ENCODE measurements at regions not wholly inside any gene's neighbourhood (a gene's known extent, or its start where the extent isn't known, plus 50 kb on each side); places are given as distances from the start of the nearest gene placed in this dataset.

GRCh38 chr1:219478811-219479210 is 134.1 kb downstream of the ZC3H11B start:
- no peaks in the 10 kb centered on the region for H3K79me2 ChIP-seq (ENCODE audit: insufficient read depth, low read length)
- H3K36me3 ChIP-seq (ENCODE audit: insufficient read depth, low read length) = no peaks in the 10 kb centered on the region
- H3K27ac ChIP-seq (ENCODE audit: low read length) = no peak overlapping the region
- H3K4me3 ChIP-seq (ENCODE audit: low read depth in 1 of 2, low read length in 2 of 2) = no peak overlapping the region
- no peaks in the 10 kb centered on the region for H3K27me3 ChIP-seq (ENCODE audit: insufficient read depth, low read length, poor library complexity)
- TF ChIP-seq EZH2 (IDR thresholded peaks at IDR 0.05; ENCODE audit: borderline replicate concordance, low read depth, low read length, severe bottlenecking) (no peak), CTCF (IDR thresholded peaks at IDR 0.05; ENCODE audit: borderline replicate concordance, extremely low read depth, low read length, poor library complexity, severe bottlenecking) (no peak)
- no peak overlapping the region for H2AFZ ChIP-seq (ENCODE audit: low read depth, low read length)
- H3K9ac ChIP-seq (ENCODE audit: low read depth, low read length) = no peak overlapping the region
- no peaks in the 10 kb centered on the region for H4K20me1 ChIP-seq (ENCODE audit: insufficient read depth, low read length)
- no peaks in the 10 kb centered on the region for H3K9me3 ChIP-seq (ENCODE audit: insufficient read depth, low read length, severe bottlenecking)
- ATAC-seq (ENCODE audit: insufficient read depth, low read depth) (no peak), DNase-seq (no peak)
- no peak overlapping the region for H3K4me2 ChIP-seq (ENCODE audit: insufficient read depth, low read length)
- H3K4me1 ChIP-seq (ENCODE audit: insufficient read depth, low read length) = no peaks in the 10 kb centered on the region

GRCh38 chr1:219477861-219478260 is 135.0 kb downstream of the ZC3H11B start:
- Histone ChIP-seq H3K79me2 (ENCODE audit: insufficient read depth, low read length) (no peaks in the 10 kb centered on the region), H3K27me3 (ENCODE audit: insufficient read depth, low read length, poor library complexity) (no peaks in the 10 kb centered on the region), H3K9ac (ENCODE audit: low read depth, low read length) (no peak overlapping the region), H3K27ac (ENCODE audit: low read length) (no peak overlapping the region), H3K4me1 (ENCODE audit: insufficient read depth, low read length) (no peaks in the 10 kb centered on the region), H3K4me3 (ENCODE audit: low read depth in 1 of 2, low read length in 2 of 2) (no peak overlapping the region), H2AFZ (ENCODE audit: low read depth, low read length) (no peak overlapping the region), H3K9me3 (ENCODE audit: insufficient read depth, low read length, severe bottlenecking) (no peaks in the 10 kb centered on the region), H3K4me2 (ENCODE audit: insufficient read depth, low read length) (no peak overlapping the region), H4K20me1 (ENCODE audit: insufficient read depth, low read length) (no peaks in the 10 kb centered on the region), H3K36me3 (ENCODE audit: insufficient read depth, low read length) (no peaks in the 10 kb centered on the region)
- DNase-seq (no peak), ATAC-seq (ENCODE audit: insufficient read depth, low read depth) (no peak)
- TF ChIP-seq CTCF (IDR thresholded peaks at IDR 0.05; ENCODE audit: borderline replicate concordance, extremely low read depth, low read length, poor library complexity, severe bottlenecking) (no peak), EZH2 (IDR thresholded peaks at IDR 0.05; ENCODE audit: borderline replicate concordance, low read depth, low read length, severe bottlenecking) (no peak)

GRCh38 chr1:219476716-219477115 is 136.2 kb downstream of the ZC3H11B start:
- H3K27ac ChIP-seq (ENCODE audit: low read length) = no peak overlapping the region
- H3K9ac ChIP-seq (ENCODE audit: low read depth, low read length) = no peak overlapping the region
- H3K4me2 ChIP-seq (ENCODE audit: insufficient read depth, low read length) = no peak overlapping the region
- H3K9me3 ChIP-seq (ENCODE audit: insufficient read depth, low read length, severe bottlenecking) = no peaks in the 10 kb centered on the region
- TF ChIP-seq CTCF (IDR thresholded peaks at IDR 0.05; ENCODE audit: borderline replicate concordance, extremely low read depth, low read length, poor library complexity, severe bottlenecking) = no peak
- TF ChIP-seq EZH2 (IDR thresholded peaks at IDR 0.05; ENCODE audit: borderline replicate concordance, low read depth, low read length, severe bottlenecking) = no peak
- no peaks in the 10 kb centered on the region for H3K27me3 ChIP-seq (ENCODE audit: insufficient read depth, low read length, poor library complexity)
- no peak overlapping the region for H3K4me3 ChIP-seq (ENCODE audit: low read depth in 1 of 2, low read length in 2 of 2)
- no peaks in the 10 kb centered on the region for H3K36me3 ChIP-seq (ENCODE audit: insufficient read depth, low read length)
- no peaks in the 10 kb centered on the region for H3K4me1 ChIP-seq (ENCODE audit: insufficient read depth, low read length)
- ATAC-seq (ENCODE audit: insufficient read depth, low read depth) (no peak), DNase-seq (no peak)
- no peaks in the 10 kb centered on the region for H4K20me1 ChIP-seq (ENCODE audit: insufficient read depth, low read length)
- no peaks in the 10 kb centered on the region for H3K79me2 ChIP-seq (ENCODE audit: insufficient read depth, low read length)
- no peak overlapping the region for H2AFZ ChIP-seq (ENCODE audit: low read depth, low read length)

- Histone ChIP-seq H3K27me3 (ENCODE audit: insufficient read depth, low read length, poor library complexity) (no peaks in the 10 kb centered on the region), H3K36me3 (ENCODE audit: insufficient read depth, low read length) (no peaks in the 10 kb centered on the region), H3K9me3 (ENCODE audit: insufficient read depth, low read length, severe bottlenecking) (no peaks in the 10 kb centered on the region), H4K20me1 (ENCODE audit: insufficient read depth, low read length) (no peaks in the 10 kb centered on the region), H3K27ac (ENCODE audit: low read length) (no peak overlapping the region), H3K4me1 (ENCODE audit: insufficient read depth, low read length) (no peaks in the 10 kb centered on the region), H3K9ac (ENCODE audit: low read depth, low read length) (no peak overlapping the region), H2AFZ (ENCODE audit: low read depth, low read length) (no peak overlapping the region), H3K79me2 (ENCODE audit: insufficient read depth, low read length) (no peaks in the 10 kb centered on the region), H3K4me3 (ENCODE audit: low read depth in 1 of 2, low read length in 2 of 2) (no peak overlapping the region), H3K4me2 (ENCODE audit: insufficient read depth, low read length) (no peak overlapping the region)
- DNase-seq = no peak
- TF ChIP-seq CTCF (IDR thresholded peaks at IDR 0.05; ENCODE audit: borderline replicate concordance, extremely low read depth, low read length, poor library complexity, severe bottlenecking) = no peak
- no peak for TF ChIP-seq EZH2 (IDR thresholded peaks at IDR 0.05; ENCODE audit: borderline replicate concordance, low read depth, low read length, severe bottlenecking)
- ATAC-seq (ENCODE audit: insufficient read depth, low read depth) = no peak
These were observed 136.8 kb downstream of the ZC3H11B start for GRCh38 chr1:219476116-219476515.

All from DND-41 (cell line).